Fibroblast of villous mesenchyme (primary cell): ENCODE measurements at regions not wholly inside any gene's neighbourhood (a gene's known extent, or its start where the extent isn't known, plus 50 kb on each side); places are given as distances from the start of the nearest gene placed in this dataset.

Experiments used
- DNase-seq: peaks from one replicate; pipeline ENCODE4 v3.0.0-alpha.2; 2010; ENCODE audit warnings: low read depth
- H3K4me3 ChIP-seq: 2 replicates; pipeline ENCODE4 v1.5.1; 2011; ENCODE audit warnings: low read depth, mild to moderate bottlenecking, low read length
- CTCF ChIP-seq: IDR thresholded peaks from 2 replicates; pipeline ENCODE4 v1.5.1; 2012; ENCODE audit warnings: low read depth, mild to moderate bottlenecking, low read length; ENCODE audit not compliant: insufficient read depth

- no peak for DNase-seq
- TF ChIP-seq CTCF = no peak
- H3K4me3 ChIP-seq = no peak overlapping the region
Observed at GRCh38 chr13:59337070-59337469, 826.7 kb downstream of the DIAPH3 start.

GRCh38 chr13:59340151-59340550 lies 823.6 kb downstream of the DIAPH3 start:
- no peak for TF ChIP-seq CTCF
- H3K4me3 ChIP-seq = no peak overlapping the region
- no peak for DNase-seq

- DNase-seq = no peak
- TF ChIP-seq CTCF = no peak
- H3K4me3 ChIP-seq = no peak overlapping the region
Observed at GRCh38 chr13:59340581-59340980, 823.1 kb downstream of the DIAPH3 start.

- H3K4me3 ChIP-seq = no peak overlapping the region
- DNase-seq = no peak
- no peak for TF ChIP-seq CTCF
Observed at GRCh38 chr13:59342400-59342799, 821.3 kb downstream of the DIAPH3 start.

GRCh38 chr13:59343132-59343531 lies 820.6 kb downstream of the DIAPH3 start:
- DNase-seq = no peak
- no peak for TF ChIP-seq CTCF
- no peak overlapping the region for H3K4me3 ChIP-seq

GRCh38 chr13:59343993-59344822 lies 819.5 kb downstream of the DIAPH3 start:
- no peak for DNase-seq
- TF ChIP-seq CTCF = no peak
- no peak overlapping the region for H3K4me3 ChIP-seq

- DNase-seq = no peak
- no peak for TF ChIP-seq CTCF
- H3K4me3 ChIP-seq = no peak overlapping the region
Observed at GRCh38 chr13:59345311-59345710, 818.4 kb downstream of the DIAPH3 start.
